Muscle of leg (tissue), 3 donors: ENCODE measurements at regions not wholly inside any gene's neighbourhood (a gene's known extent, or its start where the extent isn't known, plus 50 kb on each side); places are given as distances from the start of the nearest gene placed in this dataset.

Source experiments
- DNase-seq: peaks from one replicate; pipeline ENCODE4 v3.0.0; 2013
- H3K27ac ChIP-seq: one replicate; pipeline ENCODE4 v1.5.1; 2013; ENCODE audit warnings: mild to moderate bottlenecking, low read length, control low read depth
- H3K27me3 ChIP-seq: one replicate; pipeline ENCODE4 v1.6.1; 2013; ENCODE audit warnings: low read length; ENCODE audit not compliant: control insufficient read depth, insufficient read depth
- H3K36me3 ChIP-seq: one replicate; pipeline ENCODE4 v1.6.1; 2013; ENCODE audit warnings: low read length; ENCODE audit not compliant: control insufficient read depth, insufficient read depth
- H3K4me1 ChIP-seq: one replicate; pipeline ENCODE4 v1.6.1; 2013; ENCODE audit warnings: low read length; ENCODE audit not compliant: control insufficient read depth, insufficient read depth
- H3K4me3 ChIP-seq: one replicate; pipeline ENCODE4 v1.5.1; 2013; ENCODE audit warnings: low read length, control low read depth
- H3K9me3 ChIP-seq: replicated peaks from 2 replicates; pipeline ENCODE4 v1.6.1; 2013; ENCODE audit warnings: low read depth, low read length; ENCODE audit not compliant: control insufficient read depth
- WGBS: methylation state at CpG from one replicate; pipeline ENCODE4 v1.1.5; 2013; ENCODE audit warnings: missing lambda C conversion rate; ENCODE audit not compliant: insufficient coverage; 5-methylcytosine and 5-hydroxymethylcytosine counted together

GRCh38 chr4:100742045-100742444 lies 224.2 kb upstream of the EMCN start:
- peak; percentile 22 for DNase-seq

GRCh38 chr4:100739426-100739825 lies 221.6 kb upstream of the EMCN start:
- H3K27ac ChIP-seq = no peak overlapping the region
- 44% methylated on average over 1 of the region's 2 CpGs for WGBS
- H3K4me3 ChIP-seq = no peak overlapping the region
- H3K36me3 ChIP-seq = no peaks in the 10 kb centered on the region
- no peaks in the 10 kb centered on the region for H3K9me3 ChIP-seq
- DNase-seq = no peak
- H3K4me1 ChIP-seq = no peaks in the 10 kb centered on the region
- no peaks in the 10 kb centered on the region for H3K27me3 ChIP-seq

More at GRCh38 chr4:100742045-100742444, 224.2 kb upstream of the EMCN start:
- Histone ChIP-seq H3K27ac (no peak overlapping the region), H3K36me3 (no peaks in the 10 kb centered on the region), H3K9me3 (no peaks in the 10 kb centered on the region), H3K4me3 (no peak overlapping the region), H3K4me1 (no peaks in the 10 kb centered on the region), H3K27me3 (no peaks in the 10 kb centered on the region)
- no CpG with 5 or more reads among the region's 4 CpGs for WGBS

GRCh38 chr4:100738196-100739165 lies 220.7 kb upstream of the EMCN start:
- Histone ChIP-seq H3K36me3 (no peaks in the 10 kb centered on the region), H3K27me3 (no peaks in the 10 kb centered on the region), H3K9me3 (no peaks in the 10 kb centered on the region), H3K4me3 (no peak overlapping the region), H3K27ac (no peak overlapping the region), H3K4me1 (no peaks in the 10 kb centered on the region)
- 79% methylated on average over 6 of the region's 7 CpGs for WGBS
- DNase-seq = peak; percentile 27

GRCh38 chr4:100736641-100737451 lies 219.0 kb upstream of the EMCN start:
- no peak overlapping the region for H3K27ac ChIP-seq

GRCh38 chr4:100728861-100729260 lies 211.0 kb upstream of the EMCN start:
- DNase-seq = no peak
- Histone ChIP-seq H3K36me3 (no peaks in the 10 kb centered on the region), H3K4me3 (no peak overlapping the region), H3K27ac (no peak overlapping the region), H3K4me1 (no peaks in the 10 kb centered on the region), H3K27me3 (no peaks in the 10 kb centered on the region), H3K9me3 (no peaks in the 10 kb centered on the region)
- no CpG with 5 or more reads among the region's 4 CpGs for WGBS

More at GRCh38 chr4:100736641-100737451, 219.0 kb upstream of the EMCN start:
- H3K27me3 ChIP-seq = no peaks in the 10 kb centered on the region
- no peaks in the 10 kb centered on the region for H3K9me3 ChIP-seq
- no peaks in the 10 kb centered on the region for H3K36me3 ChIP-seq
- no CpG with 5 or more reads among the region's 2 CpGs for WGBS
- no peaks in the 10 kb centered on the region for H3K4me1 ChIP-seq
- no peak overlapping the region for H3K4me3 ChIP-seq
- peak; percentile 79 for DNase-seq

GRCh38 chr4:100722866-100723459 lies 205.1 kb upstream of the EMCN start:
- Histone ChIP-seq H3K9me3 (no peaks in the 10 kb centered on the region), H3K4me3 (no peak overlapping the region), H3K27me3 (no peaks in the 10 kb centered on the region), H3K36me3 (no peaks in the 10 kb centered on the region), H3K27ac (no peak overlapping the region), H3K4me1 (no peaks in the 10 kb centered on the region)
- DNase-seq = no peak
- WGBS = 82% methylated on average over 2 of the region's 3 CpGs

GRCh38 chr4:100722133-100722532 lies 204.3 kb upstream of the EMCN start:
- no peaks in the 10 kb centered on the region for H3K9me3 ChIP-seq
- no peak for DNase-seq
- H3K4me3 ChIP-seq = no peak overlapping the region
- no peak overlapping the region for H3K27ac ChIP-seq
- no peaks in the 10 kb centered on the region for H3K4me1 ChIP-seq
- H3K36me3 ChIP-seq = no peaks in the 10 kb centered on the region
- WGBS = no CpG with 5 or more reads among the region's 2 CpGs
- H3K27me3 ChIP-seq = no peaks in the 10 kb centered on the region

GRCh38 chr4:100721490-100721889 lies 203.7 kb upstream of the EMCN start:
- H3K4me3 ChIP-seq = no peak overlapping the region
- H3K9me3 ChIP-seq = no peaks in the 10 kb centered on the region
- H3K27me3 ChIP-seq = no peaks in the 10 kb centered on the region
- H3K27ac ChIP-seq = no peak overlapping the region
- no peaks in the 10 kb centered on the region for H3K36me3 ChIP-seq
- no peaks in the 10 kb centered on the region for H3K4me1 ChIP-seq
- no peak for DNase-seq

- H3K9me3 ChIP-seq = no peaks in the 10 kb centered on the region
- no CpG with 5 or more reads among the region's 2 CpGs for WGBS
- H3K4me3 ChIP-seq = no peak overlapping the region
These were observed 203.3 kb upstream of the EMCN start for GRCh38 chr4:100721077-100721476.

GRCh38 chr4:100716416-100716815 lies 198.6 kb upstream of the EMCN start:
- Histone ChIP-seq H3K36me3 (no peaks in the 10 kb centered on the region), H3K4me1 (no peaks in the 10 kb centered on the region), H3K4me3 (no peak overlapping the region), H3K27ac (no peak overlapping the region), H3K9me3 (no peaks in the 10 kb centered on the region), H3K27me3 (no peaks in the 10 kb centered on the region)
- no peak for DNase-seq
- 88% methylated on average over 5 of the region's 5 CpGs for WGBS

More at GRCh38 chr4:100721077-100721476, 203.3 kb upstream of the EMCN start:
- no peak overlapping the region for H3K27ac ChIP-seq
- H3K4me1 ChIP-seq = no peaks in the 10 kb centered on the region
- no peak for DNase-seq
- no peaks in the 10 kb centered on the region for H3K27me3 ChIP-seq
- H3K36me3 ChIP-seq = no peaks in the 10 kb centered on the region
